Common myeloid progenitor, CD34-positive (primary cell): ENCODE measurements at regions not wholly inside any gene's neighbourhood (a gene's known extent, or its start where the extent isn't known, plus 50 kb on each side); places are given as distances from the start of the nearest gene placed in this dataset.
"Not testable (repeated sequence)": the region's sequence is repeated elsewhere in the genome, so short reads cannot be mapped to it uniquely, and the experiment has no call there.

Source experiments
- CTCF ChIA-PET: fragments of 350-600 bp; sonication (Branson Sonifier 250); formaldehyde crosslinking; loops from one replicate; lab custom pipeline; 2021; ENCODE audit warnings: antibody characterized with exemption; lab: Charles Lee
- POLR2A ChIA-PET: fragments of 350-600 bp; sonication (Branson Sonifier 250); formaldehyde crosslinking; loops from one replicate; lab custom pipeline; 2021; ENCODE audit warnings: antibody characterized with exemption; lab: Charles Lee
- DNase-seq, 3 donors: peaks; one replicate each; pipeline versions ENCODE4 v3.0.0 to v3.0.0-alpha.2; 2013
- H3K27ac ChIP-seq, 2 experiments: 1 replicate in 1 of 2; 2 replicates in 1 of 2; pipeline ENCODE4 v1.7.0; 2013; ENCODE audit warnings: inconsistent platforms in 2 of 2, low read length in 2 of 2, mild to moderate bottlenecking in 2 of 2, low read depth in 1 of 2, moderate library complexity in 1 of 2; ENCODE audit not compliant: severe bottlenecking in 2 of 2, insufficient read depth in 1 of 2, poor library complexity in 1 of 2
- H3K27me3 ChIP-seq, 5 experiments: replicated peaks in 2 of 5; 1 replicate in 3 of 5; 2 replicates in 2 of 5; pipeline versions ENCODE4 v1.6.1 to v1.7.0; 2013; ENCODE audit warnings: low read length in 4 of 5, mild to moderate bottlenecking in 2 of 5, moderate library complexity in 2 of 5, inconsistent platforms in 1 of 5; ENCODE audit not compliant: insufficient read depth in 5 of 5, control insufficient read depth in 4 of 5
- H3K36me3 ChIP-seq, 4 experiments: 1 replicate in 2 of 4; 2 replicates in 2 of 4; pipeline versions ENCODE4 v1.6.1 to v1.7.0; 2013; ENCODE audit warnings: low read length in 3 of 4, control low read depth in 1 of 4, mild to moderate bottlenecking in 1 of 4; ENCODE audit not compliant: control insufficient read depth in 4 of 4, insufficient read depth in 4 of 4
- H3K4me1 ChIP-seq, 4 experiments: 1 replicate in 3 of 4; 2 replicates in 1 of 4; pipeline versions ENCODE4 v1.6.1 to v1.7.1; 2013; ENCODE audit warnings: low read length in 3 of 4, mild to moderate bottlenecking in 3 of 4, control low read depth in 1 of 4, inconsistent platforms in 1 of 4, moderate library complexity in 1 of 4; ENCODE audit not compliant: control insufficient read depth in 4 of 4, insufficient read depth in 4 of 4; ENCODE audit errors: control extremely low read depth in 1 of 4
- H3K4me3 ChIP-seq, 7 experiments: 1 replicate in 4 of 7; 2 replicates in 3 of 7; pipeline versions ENCODE4 v1.5.1 to v1.7.0; 2013; ENCODE audit warnings: mild to moderate bottlenecking in 7 of 7, low read length in 6 of 7, moderate library complexity in 6 of 7, inconsistent platforms in 2 of 7, low read depth in 2 of 7, control low read depth in 1 of 7; ENCODE audit not compliant: insufficient read depth in 4 of 7, control insufficient read depth in 1 of 7; ENCODE audit errors: extremely low read depth in 1 of 7
- H3K9me3 ChIP-seq, 5 experiments: 1 replicate in 4 of 5; 2 replicates in 1 of 5; pipeline versions ENCODE4 v1.6.1 to v1.7.1; 2013; ENCODE audit warnings: low read length in 4 of 5, mild to moderate bottlenecking in 2 of 5, inconsistent platforms in 1 of 5, low read depth in 1 of 5, moderate library complexity in 1 of 5; ENCODE audit not compliant: control insufficient read depth in 4 of 5, insufficient read depth in 2 of 5; ENCODE audit errors: control extremely low read depth in 1 of 5
- WGBS: methylation state at CpG from one replicate; pipeline ENCODE4 v1.1.5; 2013; ENCODE audit not compliant: insufficient coverage; 5-methylcytosine and 5-hydroxymethylcytosine counted together

DNA sequence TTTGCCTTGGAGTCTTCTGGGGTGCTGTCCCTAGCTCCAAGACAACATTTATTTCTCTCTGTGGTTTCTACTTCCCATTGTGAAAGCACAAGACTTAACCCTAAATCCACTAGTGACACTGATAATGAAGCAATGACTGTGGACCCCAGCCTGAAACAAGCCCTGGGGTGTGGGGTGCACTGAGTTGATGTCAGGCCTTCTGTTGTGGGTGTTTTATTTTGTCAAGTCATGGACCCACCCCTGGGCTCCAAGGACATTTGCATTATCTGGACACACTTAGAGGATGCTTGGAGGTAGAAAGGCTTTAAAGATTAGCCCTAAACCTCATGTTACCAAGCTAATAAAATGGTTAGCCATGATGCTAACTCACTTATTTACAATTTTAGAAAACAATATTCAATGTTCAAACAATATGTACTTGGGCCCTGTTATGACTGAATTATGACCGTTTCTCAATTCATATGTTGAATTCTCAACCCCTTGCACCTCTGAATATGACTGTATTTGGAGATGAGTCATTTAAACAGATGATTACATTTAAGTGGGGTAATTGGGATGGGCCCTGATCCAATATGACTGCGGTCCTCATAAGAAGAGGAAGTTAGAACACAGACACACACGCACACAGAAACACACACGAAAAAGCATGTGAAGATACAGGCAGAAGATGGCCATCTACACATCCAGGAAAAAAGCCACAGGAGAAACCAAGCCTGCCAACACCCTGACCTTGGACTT is 137.2 kb upstream of the IGFBP3 start:
- POLR2A ChIA-PET, result no interaction called here

DNA sequence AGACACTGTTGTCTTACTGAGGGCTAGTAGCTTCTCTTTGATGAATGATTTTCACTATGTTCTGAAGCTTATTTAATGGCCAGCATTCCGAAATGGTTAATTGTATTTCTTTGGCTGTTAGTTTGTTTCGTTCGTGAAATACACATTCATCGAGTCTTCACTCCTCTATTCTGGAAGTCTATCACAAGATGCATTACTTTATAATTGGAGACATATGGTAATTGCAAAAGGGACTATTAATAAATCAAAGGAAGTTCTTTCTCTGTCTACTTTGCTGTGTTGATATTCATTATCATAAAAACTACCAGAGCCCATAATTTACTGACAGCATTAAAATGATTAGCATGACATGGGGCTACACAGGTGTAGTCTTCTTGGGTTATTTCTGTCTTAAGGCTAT is 133.8 kb upstream of the IGFBP3 start:
- Histone ChIP-seq H3K9me3 (no peaks in the 10 kb centered on the region), H3K36me3 (no peaks in the 10 kb centered on the region), H3K27ac (no peak overlapping the region), H3K27me3 (no peaks in the 10 kb centered on the region), H3K4me3 (no peak overlapping the region), H3K4me1 (no peaks in the 10 kb centered on the region)
- POLR2A ChIA-PET, result no interaction called here
- no CpG with 5 or more reads among the region's 4 CpGs for WGBS
- no peak for DNase-seq
- CTCF ChIA-PET, result no interaction called here

More for the DNA sequence above, 137.2 kb upstream of the IGFBP3 start:
- no peaks in the 10 kb centered on the region for H3K36me3 ChIP-seq
- H3K27ac ChIP-seq, result no peak overlapping the region
- CTCF ChIA-PET, result no interaction called here
- no peaks in the 10 kb centered on the region for H3K4me1 ChIP-seq
- H3K4me3 ChIP-seq, result no peak overlapping the region
- no peaks in the 10 kb centered on the region for H3K9me3 ChIP-seq
- no peaks in the 10 kb centered on the region for H3K27me3 ChIP-seq
- WGBS, result 95% methylated on average over 3 of the region's 4 CpGs
- DNase-seq, result no peak

DNA sequence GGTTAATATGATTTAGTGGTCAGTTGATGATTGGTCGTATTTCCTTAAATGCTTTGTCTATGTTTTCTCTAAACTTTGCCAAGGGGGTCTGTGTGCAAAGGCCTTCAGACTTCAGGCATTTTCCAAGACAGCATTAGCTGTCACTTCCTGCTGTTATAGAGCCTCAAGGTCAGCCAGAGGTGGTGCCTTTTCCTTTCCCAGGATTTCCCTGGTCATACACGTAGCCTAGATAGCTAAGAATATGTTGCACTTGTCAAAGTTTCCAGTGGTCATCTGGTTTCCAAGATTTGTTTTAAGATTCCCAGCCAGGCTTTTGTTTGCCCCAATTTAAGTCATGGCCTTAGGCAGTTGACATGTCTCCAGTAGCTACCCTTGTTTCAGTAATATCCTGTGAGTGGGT is 133.2 kb upstream of the IGFBP3 start:
- ChIA-PET CTCF (no interaction called here), POLR2A (no interaction called here)
- H3K27me3 ChIP-seq, result no peaks in the 10 kb centered on the region
- H3K9me3 ChIP-seq, result no peaks in the 10 kb centered on the region
- no peak overlapping the region for H3K4me3 ChIP-seq
- no peaks in the 10 kb centered on the region for H3K4me1 ChIP-seq
- 56% methylated on average over 2 of the region's 2 CpGs for WGBS
- DNase-seq, result no peak
- H3K36me3 ChIP-seq, result no peaks in the 10 kb centered on the region
- no peak overlapping the region for H3K27ac ChIP-seq

DNA sequence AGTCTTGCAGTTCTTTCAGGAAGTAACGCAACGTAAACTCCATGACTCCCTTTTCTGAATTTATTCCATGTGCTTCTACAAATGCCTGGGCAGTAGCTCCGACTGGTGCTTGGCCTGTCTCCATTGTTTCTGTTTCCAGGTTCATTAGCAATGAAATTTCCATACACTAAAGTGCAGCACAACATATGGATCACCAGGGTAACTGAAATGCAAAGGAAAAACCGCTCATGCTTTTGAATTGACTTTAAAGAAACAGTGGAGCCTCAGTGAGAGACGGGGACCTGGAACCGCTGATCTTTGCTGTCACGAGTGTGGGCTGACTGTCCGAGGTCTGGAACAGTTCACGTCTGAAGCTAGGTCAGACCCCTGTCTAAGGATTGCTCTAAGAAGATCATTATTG is 126.5 kb upstream of the IGFBP3 start:
- H3K4me3 ChIP-seq, result no peak overlapping the region
- CTCF ChIA-PET, result no interaction called here

DNA sequence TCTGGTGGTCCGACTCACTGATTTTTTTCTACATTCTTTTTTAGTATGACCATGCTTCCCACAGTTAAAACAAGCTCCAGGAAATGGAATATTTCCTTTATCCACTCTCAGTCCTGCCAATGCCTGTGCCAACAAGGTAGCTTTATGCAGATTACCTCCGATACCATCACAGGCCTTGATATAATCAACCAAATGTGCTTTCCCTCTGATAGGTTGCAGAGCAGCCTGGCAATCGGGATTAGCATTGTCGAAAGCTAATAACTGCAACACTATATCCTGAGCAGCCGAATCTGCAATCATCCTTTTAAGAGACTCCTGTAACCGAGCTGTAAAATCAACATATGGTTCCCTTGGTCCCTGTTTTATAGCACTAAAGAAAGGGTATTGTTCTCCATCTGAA is 122.3 kb upstream of the IGFBP3 start:
- H3K4me3 ChIP-seq, DNase-seq, H3K9me3 ChIP-seq, H3K27me3 ChIP-seq, POLR2A ChIA-PET, H3K27ac ChIP-seq, CTCF ChIA-PET, H3K36me3 ChIP-seq, H3K4me1 ChIP-seq: not testable (repeated sequence)
- WGBS, result 84% methylated on average over 6 of the region's 6 CpGs

More for the DNA sequence above, 126.5 kb upstream of the IGFBP3 start:
- POLR2A ChIA-PET, result no interaction called here
- Histone ChIP-seq H3K36me3 (no peaks in the 10 kb centered on the region), H3K27me3 (peaks cover 0 to 2% (median 0%) of the 10 kb centered on the region in 5 experiments), H3K4me1 (no peaks in the 10 kb centered on the region), H3K9me3 (no peaks in the 10 kb centered on the region), H3K27ac (no peak overlapping the region)
- 89% methylated on average over 9 of the region's 9 CpGs for WGBS
- no peak for DNase-seq

DNA sequence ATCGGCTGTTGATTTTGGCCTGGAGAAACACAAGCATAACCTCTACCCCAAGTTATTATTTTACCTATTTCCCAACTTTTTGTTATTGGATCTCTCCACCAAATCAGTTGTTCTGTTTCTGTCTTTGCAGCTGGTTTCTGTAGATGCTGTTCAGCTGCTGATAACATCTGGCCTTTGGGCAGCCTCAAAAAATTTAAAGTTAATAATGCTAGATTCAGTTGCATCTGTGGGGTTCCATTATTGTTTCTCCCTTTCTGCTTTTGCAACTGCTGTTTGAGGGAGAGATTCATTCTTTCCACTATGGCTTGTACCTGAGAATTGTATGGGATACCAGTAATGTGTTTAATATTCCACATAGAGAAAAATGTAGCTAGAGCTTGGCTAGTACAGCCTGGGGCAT is 118.7 kb upstream of the IGFBP3 start:
- H3K4me3 ChIP-seq, H3K36me3 ChIP-seq, POLR2A ChIA-PET, DNase-seq, H3K9me3 ChIP-seq, H3K27me3 ChIP-seq, H3K4me1 ChIP-seq, CTCF ChIA-PET, H3K27ac ChIP-seq: not testable (repeated sequence)
- no CpG with 5 or more reads among the region's 1 CpG for WGBS

DNA sequence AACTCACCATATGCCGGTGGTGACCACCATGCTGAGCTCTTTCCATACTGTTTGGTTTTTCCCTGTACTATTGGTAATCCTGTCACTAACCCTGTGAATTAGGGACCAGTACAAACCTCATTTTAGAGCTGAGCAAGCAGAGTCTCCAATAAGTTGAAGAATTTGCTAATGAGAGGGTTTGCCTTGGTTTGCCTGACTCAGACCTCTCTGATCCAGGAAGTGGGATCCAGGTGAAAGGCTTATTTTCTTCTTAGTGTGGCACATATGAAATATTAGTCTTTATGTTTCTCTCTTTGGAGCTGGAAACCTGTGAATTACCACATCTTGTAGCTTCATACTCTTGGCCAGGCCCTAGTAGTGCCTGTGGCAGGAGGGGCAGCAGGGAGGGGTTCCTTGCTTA is 114.1 kb upstream of the IGFBP3 start:
- Histone ChIP-seq H3K9me3 (no peaks in the 10 kb centered on the region), H3K4me3 (no peak overlapping the region), H3K27me3 (no peaks in the 10 kb centered on the region), H3K36me3 (no peaks in the 10 kb centered on the region), H3K27ac (no peak overlapping the region), H3K4me1 (no peaks in the 10 kb centered on the region)
- POLR2A ChIA-PET, result no interaction called here
- WGBS, result 88% methylated on average over 1 of the region's 1 CpG
- DNase-seq, result no peak
- CTCF ChIA-PET, result no interaction called here
